ENCODE measurements at regions not wholly inside any gene's neighbourhood (a gene's known extent, or its start where the extent isn't known, plus 50 kb on each side); places are given as distances from the start of the nearest gene placed in this dataset.

GRCh38 chrX:79231662-79232061, 87.2 kb downstream of the GPR174 start:
- intact Hi-C loops (cut with micrococcal nuclease) = no loop called here
- ChIA-PET POLR2A (no interaction called here), CTCF (interaction anchor here (0.6 kb wide), 1 partner anchor 164 kb away, joined by 6 read pairs; no protein-coding TSS in a partner anchor)
- no peaks in the 10 kb centered on the region for H3K27me3 Mint-ChIP-seq
- no peak overlapping the region for H3K27ac ChIP-seq (ENCODE audit: low read depth, low read length)
- no peaks in the 10 kb centered on the region for H3K36me3 ChIP-seq (ENCODE audit: control insufficient read depth in 2 of 3, insufficient read depth in 3 of 3, low read length in 3 of 3)
- no peak for DNase-seq
- H3K4me3 Mint-ChIP-seq = peak overlapping the region in 8 of 10 donors; percentile 37 to 60 (median 42)
- H3K27me3 ChIP-seq (ENCODE audit: control insufficient read depth in 2 of 2, insufficient read depth in 2 of 2, low read length in 2 of 2) = no peaks in the 10 kb centered on the region
- no peak for ATAC-seq
- peaks cover 0 to 47% (median 10%) of the 10 kb centered on the region in 5 donors for H3K36me3 Mint-ChIP-seq
- no peak overlapping the region for H3K4me3 ChIP-seq (ENCODE audit: low read length)
- H3K27ac Mint-ChIP-seq = peak overlapping the region in 8 of 9 donors; percentile 39 to 91 (median 80)
- peaks cover 0 to 8% (median 0%) of the 10 kb centered on the region in 11 donors for H3K9me3 Mint-ChIP-seq
- no peaks in the 10 kb centered on the region for H3K9me3 ChIP-seq (ENCODE audit: control insufficient read depth in 2 of 3, low read length in 3 of 3)
- peaks cover 8 to 79% (median 41%) of the 10 kb centered on the region in 7 donors for H3K4me1 Mint-ChIP-seq
- peaks cover 13 to 17% of the 10 kb centered on the region in 2 donors for H3K4me1 ChIP-seq (ENCODE audit: control insufficient read depth in 2 of 2, insufficient read depth in 2 of 2, low read length in 2 of 2)
